ENCODE measurements at regions not wholly inside any gene's neighbourhood (a gene's known extent, or its start where the extent isn't known, plus 50 kb on each side); places are given as distances from the start of the nearest gene placed in this dataset.

GRCh38 chr3:124043023-124043422 lies 51.1 kb upstream of the ROPN1 start:
- no peak overlapping the region for H3K4me3 ChIP-seq (ENCODE audit: low read depth, low read length)
- TF ChIP-seq CTCF (IDR thresholded peaks at IDR 0.05; ENCODE audit: low read depth, low read length), result no peak

- no peak for TF ChIP-seq CTCF (IDR thresholded peaks at IDR 0.05; ENCODE audit: low read depth, low read length)
- no peak overlapping the region for H3K4me3 ChIP-seq (ENCODE audit: low read depth, low read length)
Observed at GRCh38 chr3:124044956-124045355, 53.0 kb upstream of the ROPN1 start.

GRCh38 chr3:124048967-124049798 lies 57.3 kb upstream of the ROPN1 start:
- no peak for TF ChIP-seq CTCF (IDR thresholded peaks at IDR 0.05; ENCODE audit: low read depth, low read length)
- H3K4me3 ChIP-seq (ENCODE audit: low read depth, low read length), result no peak overlapping the region

DNA sequence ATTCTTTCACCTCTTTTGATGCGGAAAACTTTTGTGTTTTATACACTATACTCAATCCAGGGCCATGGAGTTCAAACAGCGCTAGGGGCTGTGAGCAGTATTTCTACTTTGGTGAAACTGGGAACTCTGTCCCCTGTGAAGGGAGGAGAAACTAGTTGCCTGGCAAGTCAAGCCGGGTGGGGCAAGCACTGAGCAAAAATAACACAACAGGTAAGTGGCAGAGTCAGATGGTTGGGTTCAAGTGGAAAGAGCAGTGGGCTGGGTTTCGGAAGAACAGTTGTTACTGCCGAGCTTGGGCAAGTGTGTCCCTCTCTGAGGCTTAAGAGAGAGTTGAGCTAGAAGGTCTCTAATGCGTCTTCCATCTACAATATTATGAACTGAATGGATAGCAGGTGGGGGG lies 59.7 kb upstream of the ROPN1 start:
- no peak for TF ChIP-seq CTCF (IDR thresholded peaks at IDR 0.05; ENCODE audit: low read depth, low read length)

DNA sequence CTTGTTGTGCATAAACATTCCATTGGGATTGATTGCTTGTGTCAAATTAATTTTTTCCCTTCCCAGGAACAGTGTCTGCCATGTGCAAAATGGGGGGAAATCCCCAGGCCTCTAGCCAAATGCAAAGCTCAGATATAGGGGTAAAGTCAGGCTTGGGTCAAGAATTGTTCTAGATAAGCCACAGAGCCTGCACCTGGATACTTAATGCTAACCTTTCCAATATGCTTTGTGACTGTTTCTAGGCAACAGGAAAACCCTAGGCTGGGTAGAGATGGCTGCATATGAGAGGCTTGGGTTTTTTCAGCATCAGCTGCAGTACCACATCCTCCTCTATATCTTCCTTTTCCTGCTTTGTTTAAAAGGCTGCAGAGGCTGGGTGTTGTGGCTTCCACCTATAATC lies 61.9 kb upstream of the ROPN1 start:
- TF ChIP-seq CTCF (IDR thresholded peaks at IDR 0.05; ENCODE audit: low read depth, low read length), result no peak
- H3K4me3 ChIP-seq (ENCODE audit: low read depth, low read length), result no peak overlapping the region

More for the DNA sequence above, 59.7 kb upstream of the ROPN1 start:
- no peak overlapping the region for H3K4me3 ChIP-seq (ENCODE audit: low read depth, low read length)

DNA sequence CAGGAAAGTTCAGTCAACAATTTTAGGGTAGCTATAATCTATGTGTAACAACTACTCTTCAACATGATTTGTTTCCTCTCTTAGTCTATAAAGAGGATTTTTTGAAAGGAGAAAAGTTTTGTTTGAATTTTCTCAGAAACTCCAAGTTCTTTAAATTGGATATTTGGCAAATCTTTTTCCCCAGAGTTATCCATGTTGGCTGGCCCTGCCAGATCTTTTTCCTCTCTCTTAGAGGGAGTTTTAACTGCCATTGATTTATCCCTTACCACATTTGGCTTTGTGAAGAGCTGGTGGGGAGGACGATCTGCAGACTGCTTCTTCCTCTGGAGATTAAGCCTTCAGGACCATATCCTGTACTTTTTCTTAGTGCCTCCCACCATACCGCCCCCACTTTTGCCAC lies 64.9 kb upstream of the ROPN1 start:
- no peak for TF ChIP-seq CTCF (IDR thresholded peaks at IDR 0.05; ENCODE audit: low read depth, low read length)

DNA sequence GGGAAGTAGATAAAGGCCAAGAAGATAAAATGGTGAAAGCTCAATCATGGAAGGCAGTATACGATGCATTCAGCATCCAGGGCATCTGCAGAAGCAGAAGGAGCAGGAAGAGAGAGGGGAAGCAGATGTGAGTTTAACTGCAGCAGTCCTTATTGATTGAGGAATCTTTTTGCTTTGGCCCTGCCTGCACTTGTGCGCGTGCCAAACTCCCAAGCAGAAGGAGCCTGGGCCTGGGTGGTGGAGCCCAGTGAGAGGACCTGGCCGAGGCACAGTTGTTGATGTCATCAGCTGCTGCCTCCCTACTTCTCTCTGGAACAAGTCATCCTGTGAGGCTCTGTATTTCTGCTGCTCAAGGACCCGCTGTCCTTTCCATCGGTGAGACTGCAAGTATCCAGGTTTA lies 65.5 kb upstream of the ROPN1 start:
- H3K4me3 ChIP-seq (ENCODE audit: low read depth, low read length), result no peak overlapping the region

More for the DNA sequence above, 64.9 kb upstream of the ROPN1 start:
- no peak overlapping the region for H3K4me3 ChIP-seq (ENCODE audit: low read depth, low read length)

More for the DNA sequence above, 65.5 kb upstream of the ROPN1 start:
- no peak for TF ChIP-seq CTCF (IDR thresholded peaks at IDR 0.05; ENCODE audit: low read depth, low read length)
